ENCODE measurements at regions not wholly inside any gene's neighbourhood (a gene's known extent, or its start where the extent isn't known, plus 50 kb on each side); places are given as distances from the start of the nearest gene placed in this dataset.

- Mint-ChIP-seq H3K4me3 (no peak overlapping the region), H3K27me3 (peaks cover 37% of the 10 kb centered on the region), H3K4me1 (no peaks in the 10 kb centered on the region), H3K27ac (no peak overlapping the region), H3K9me3 (ENCODE audit: low read depth) (no peaks in the 10 kb centered on the region), H3K36me3 (no peaks in the 10 kb centered on the region)
- CTCF ChIA-PET = no interaction called here
- no peak for DNase-seq
- no peak for ATAC-seq
Observed at GRCh38 chr15:96422125-96422524, 91.6 kb downstream of the NR2F2 start.

DNA sequence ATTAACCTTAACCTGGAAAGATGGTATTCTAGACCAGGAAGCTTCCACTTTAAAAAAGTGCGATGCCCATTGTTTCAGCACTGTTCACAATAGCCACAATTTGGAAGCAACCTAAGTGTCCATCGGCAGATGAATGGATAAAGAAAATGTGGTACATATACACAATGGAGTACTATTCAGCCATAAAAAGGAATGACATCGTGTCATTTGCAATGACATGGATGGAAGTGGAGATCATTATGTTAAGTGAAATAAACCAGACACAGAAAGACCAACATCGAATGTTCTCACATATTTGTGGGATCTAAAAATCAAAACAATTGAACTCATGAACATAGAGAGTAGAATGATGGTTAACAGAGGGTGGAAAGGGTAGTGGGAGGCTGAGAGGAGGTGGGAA lies 94.2 kb downstream of the NR2F2 start:
- Mint-ChIP-seq H3K4me1 (no peaks in the 10 kb centered on the region), H3K9me3 (ENCODE audit: low read depth) (no peaks in the 10 kb centered on the region), H3K36me3 (no peaks in the 10 kb centered on the region), H3K4me3 (no peak overlapping the region), H3K27me3 (peaks cover 12% of the 10 kb centered on the region), H3K27ac (no peak overlapping the region)
- DNase-seq (no peak), ATAC-seq (no peak)
- CTCF ChIA-PET = no interaction called here

DNA sequence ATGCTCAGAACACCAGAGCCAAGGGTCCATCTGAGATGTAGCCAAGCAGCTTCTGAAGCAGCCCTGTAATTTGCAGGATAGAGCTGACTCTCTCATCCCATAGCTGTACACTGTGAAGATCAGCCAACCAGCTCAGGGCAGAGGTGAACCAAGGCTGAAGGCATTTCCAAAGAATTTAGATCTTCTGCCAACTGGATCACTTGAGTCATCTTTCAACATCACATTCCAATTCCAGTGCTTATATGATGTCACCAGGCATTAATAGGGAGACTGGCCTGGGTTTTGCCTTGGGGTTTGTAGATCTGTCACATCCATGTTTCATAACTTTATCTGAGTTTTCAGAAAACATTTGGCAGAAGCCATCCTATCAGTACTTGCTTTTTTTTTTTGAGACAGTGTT lies 98.2 kb downstream of the NR2F2 start:
- CTCF ChIA-PET = no interaction called here
- Mint-ChIP-seq H3K9me3 (ENCODE audit: low read depth) (no peaks in the 10 kb centered on the region), H3K27me3 (no peaks in the 10 kb centered on the region), H3K4me3 (no peak overlapping the region), H3K4me1 (no peaks in the 10 kb centered on the region), H3K27ac (no peak overlapping the region), H3K36me3 (no peaks in the 10 kb centered on the region)
- DNase-seq (no peak), ATAC-seq (no peak)

DNA sequence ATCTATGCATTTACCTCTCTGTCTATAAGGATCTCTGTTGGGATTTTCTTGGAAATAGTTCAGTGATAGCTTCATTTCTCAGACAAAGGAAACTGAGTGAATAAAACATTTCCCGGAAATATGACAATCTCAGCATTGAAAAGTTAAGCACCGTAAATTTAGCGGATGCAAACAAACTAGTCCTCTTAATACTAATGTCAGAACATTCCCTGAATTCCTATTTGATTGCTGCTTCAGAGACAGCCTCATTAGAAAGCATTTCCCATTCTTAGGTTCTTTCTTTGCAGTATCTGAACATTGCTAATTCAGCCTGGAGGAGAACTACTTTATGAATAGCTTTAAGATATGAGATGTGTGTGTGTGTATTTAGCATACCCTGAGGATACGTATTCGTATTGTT lies 101.3 kb downstream of the NR2F2 start:
- Mint-ChIP-seq H3K9me3 (ENCODE audit: low read depth) (no peaks in the 10 kb centered on the region), H3K27ac (no peak overlapping the region), H3K4me1 (no peaks in the 10 kb centered on the region), H3K27me3 (no peaks in the 10 kb centered on the region), H3K4me3 (no peak overlapping the region), H3K36me3 (no peaks in the 10 kb centered on the region)
- ATAC-seq = no peak
- CTCF ChIA-PET = no interaction called here
- no peak for DNase-seq

DNA sequence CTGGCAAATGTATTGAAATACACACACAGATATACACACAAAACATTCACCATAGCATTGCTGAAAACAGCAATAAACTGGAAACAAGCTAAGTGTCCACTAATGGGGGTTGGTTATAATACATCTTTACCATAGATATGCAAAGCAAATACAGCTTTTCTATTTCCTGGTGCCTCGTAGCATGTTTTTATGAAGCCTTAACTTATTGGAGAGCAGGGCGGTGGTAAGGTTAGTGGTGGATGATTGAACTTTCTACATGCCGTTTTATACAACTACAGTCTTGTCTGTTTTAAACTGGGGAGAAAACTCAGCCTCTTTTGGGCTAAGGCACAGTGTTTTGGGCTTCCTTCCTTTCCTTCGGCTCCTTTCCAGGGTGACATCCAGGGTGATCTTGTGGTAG lies 104.5 kb downstream of the NR2F2 start:
- DNase-seq (no peak), ATAC-seq (no peak)
- H3K36me3 Mint-ChIP-seq = no peaks in the 10 kb centered on the region
- no peak overlapping the region for H3K27ac Mint-ChIP-seq
- no peaks in the 10 kb centered on the region for H3K4me1 Mint-ChIP-seq
- no peaks in the 10 kb centered on the region for H3K27me3 Mint-ChIP-seq
- no peak overlapping the region for H3K4me3 Mint-ChIP-seq
- CTCF ChIA-PET = no interaction called here
- H3K9me3 Mint-ChIP-seq (ENCODE audit: low read depth) = no peaks in the 10 kb centered on the region

GRCh38 chr15:96435841-96436240 lies 105.3 kb downstream of the NR2F2 start:
- ATAC-seq = no peak
- DNase-seq = no peak
- CTCF ChIA-PET = no interaction called here
- H3K4me1 Mint-ChIP-seq = no peaks in the 10 kb centered on the region
- no peak overlapping the region for H3K27ac Mint-ChIP-seq
- H3K27me3 Mint-ChIP-seq = no peaks in the 10 kb centered on the region
- no peak overlapping the region for H3K4me3 Mint-ChIP-seq
- H3K9me3 Mint-ChIP-seq (ENCODE audit: low read depth) = no peaks in the 10 kb centered on the region
- no peaks in the 10 kb centered on the region for H3K36me3 Mint-ChIP-seq

DNA sequence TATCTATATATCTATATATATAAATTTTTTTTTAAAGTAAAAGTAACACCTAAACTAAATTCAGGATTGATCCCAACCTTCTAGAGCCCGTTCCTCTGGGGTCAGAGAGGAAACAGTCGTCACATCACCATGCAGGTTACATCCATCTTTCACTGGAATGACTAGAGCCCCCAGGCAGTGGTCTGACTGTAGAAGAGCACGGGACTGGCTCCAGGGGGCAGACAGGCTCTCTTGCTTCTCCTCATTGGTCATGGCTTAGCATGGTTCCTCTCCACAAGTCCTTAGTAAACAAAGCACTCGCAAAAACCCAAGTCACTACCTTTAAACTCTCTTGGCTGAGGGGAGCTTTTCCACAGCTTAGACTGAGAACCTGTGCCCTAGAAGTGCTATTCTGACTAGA lies 110.5 kb downstream of the NR2F2 start:
- Mint-ChIP-seq H3K27me3 (no peaks in the 10 kb centered on the region), H3K36me3 (no peaks in the 10 kb centered on the region), H3K4me1 (no peaks in the 10 kb centered on the region), H3K9me3 (ENCODE audit: low read depth) (peaks cover 4% of the 10 kb centered on the region), H3K27ac (no peak overlapping the region), H3K4me3 (no peak overlapping the region)
- DNase-seq = no peak
- CTCF ChIA-PET = no interaction called here
- no peak for ATAC-seq

GRCh38 chr15:96442076-96442475 lies 111.6 kb downstream of the NR2F2 start:
- Mint-ChIP-seq H3K4me1 (no peaks in the 10 kb centered on the region), H3K36me3 (no peaks in the 10 kb centered on the region), H3K27ac (no peak overlapping the region), H3K27me3 (no peaks in the 10 kb centered on the region), H3K4me3 (no peak overlapping the region), H3K9me3 (ENCODE audit: low read depth) (peaks cover 4% of the 10 kb centered on the region)
- DNase-seq (no peak), ATAC-seq (no peak)
- CTCF ChIA-PET = no interaction called here

- Mint-ChIP-seq H3K9me3 (ENCODE audit: low read depth) (peaks cover 4% of the 10 kb centered on the region), H3K27me3 (no peaks in the 10 kb centered on the region), H3K36me3 (no peaks in the 10 kb centered on the region), H3K4me3 (no peak overlapping the region), H3K4me1 (peaks cover 2% of the 10 kb centered on the region), H3K27ac (no peak overlapping the region)
- CTCF ChIA-PET = no interaction called here
- no peak for ATAC-seq
- no peak for DNase-seq
Observed at GRCh38 chr15:96444865-96445264, 114.4 kb downstream of the NR2F2 start.

- Mint-ChIP-seq H3K27ac (no peak overlapping the region), H3K36me3 (no peaks in the 10 kb centered on the region), H3K27me3 (no peaks in the 10 kb centered on the region), H3K4me3 (no peak overlapping the region), H3K9me3 (ENCODE audit: low read depth) (no peaks in the 10 kb centered on the region), H3K4me1 (peaks cover 16% of the 10 kb centered on the region)
- CTCF ChIA-PET = no interaction called here
- ATAC-seq (no peak), DNase-seq (no peak)
Observed at GRCh38 chr15:96448923-96449322, 118.4 kb downstream of the NR2F2 start.

DNA sequence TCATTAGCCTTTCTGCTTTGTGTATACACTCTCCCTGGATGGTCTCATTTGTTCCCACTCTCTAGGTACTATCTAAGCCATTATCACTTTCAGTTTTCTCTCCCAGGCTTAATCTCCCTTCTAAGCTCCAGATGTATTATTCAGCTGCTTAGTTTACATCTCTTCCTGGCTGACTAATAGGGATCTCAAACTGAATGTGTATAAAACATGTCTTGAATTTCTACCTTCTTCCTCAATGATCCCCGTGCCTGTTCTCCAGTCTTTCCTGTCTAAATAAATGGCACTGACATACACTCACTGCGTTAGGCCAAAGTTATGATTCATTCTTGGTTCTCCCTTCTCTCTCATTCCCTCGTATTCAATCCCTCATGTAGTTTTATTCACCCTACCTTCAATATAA lies 127.3 kb downstream of the NR2F2 start:
- Mint-ChIP-seq H3K27ac (no peak overlapping the region), H3K36me3 (no peaks in the 10 kb centered on the region), H3K4me3 (no peak overlapping the region), H3K4me1 (no peaks in the 10 kb centered on the region), H3K9me3 (ENCODE audit: low read depth) (no peaks in the 10 kb centered on the region), H3K27me3 (no peaks in the 10 kb centered on the region)
- no peak for ATAC-seq
- CTCF ChIA-PET = no interaction called here
- DNase-seq = no peak

DNA sequence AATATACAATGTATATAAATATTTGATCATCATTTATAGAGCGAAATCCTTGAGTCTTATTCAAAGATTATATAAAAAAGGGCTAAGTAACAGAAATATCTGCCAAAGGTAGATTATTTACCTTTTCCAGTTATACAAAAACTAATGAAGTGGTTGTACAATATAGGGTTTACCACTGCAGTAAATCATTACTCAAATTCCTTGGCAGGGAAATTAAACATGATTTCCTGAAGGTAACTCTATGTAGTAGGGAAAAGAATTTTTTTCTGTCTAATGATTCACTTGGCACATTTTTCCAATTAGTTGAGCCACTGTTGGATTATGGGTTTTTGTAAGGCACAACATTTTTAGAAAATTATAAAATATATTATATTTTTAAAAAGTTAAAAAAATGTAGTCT lies 129.6 kb downstream of the NR2F2 start:
- Mint-ChIP-seq H3K4me1 (no peaks in the 10 kb centered on the region), H3K9me3 (ENCODE audit: low read depth) (no peaks in the 10 kb centered on the region), H3K27ac (no peak overlapping the region), H3K4me3 (no peak overlapping the region), H3K27me3 (no peaks in the 10 kb centered on the region), H3K36me3 (no peaks in the 10 kb centered on the region)
- ATAC-seq = no peak
- CTCF ChIA-PET = no interaction called here
- no peak for DNase-seq

DNA sequence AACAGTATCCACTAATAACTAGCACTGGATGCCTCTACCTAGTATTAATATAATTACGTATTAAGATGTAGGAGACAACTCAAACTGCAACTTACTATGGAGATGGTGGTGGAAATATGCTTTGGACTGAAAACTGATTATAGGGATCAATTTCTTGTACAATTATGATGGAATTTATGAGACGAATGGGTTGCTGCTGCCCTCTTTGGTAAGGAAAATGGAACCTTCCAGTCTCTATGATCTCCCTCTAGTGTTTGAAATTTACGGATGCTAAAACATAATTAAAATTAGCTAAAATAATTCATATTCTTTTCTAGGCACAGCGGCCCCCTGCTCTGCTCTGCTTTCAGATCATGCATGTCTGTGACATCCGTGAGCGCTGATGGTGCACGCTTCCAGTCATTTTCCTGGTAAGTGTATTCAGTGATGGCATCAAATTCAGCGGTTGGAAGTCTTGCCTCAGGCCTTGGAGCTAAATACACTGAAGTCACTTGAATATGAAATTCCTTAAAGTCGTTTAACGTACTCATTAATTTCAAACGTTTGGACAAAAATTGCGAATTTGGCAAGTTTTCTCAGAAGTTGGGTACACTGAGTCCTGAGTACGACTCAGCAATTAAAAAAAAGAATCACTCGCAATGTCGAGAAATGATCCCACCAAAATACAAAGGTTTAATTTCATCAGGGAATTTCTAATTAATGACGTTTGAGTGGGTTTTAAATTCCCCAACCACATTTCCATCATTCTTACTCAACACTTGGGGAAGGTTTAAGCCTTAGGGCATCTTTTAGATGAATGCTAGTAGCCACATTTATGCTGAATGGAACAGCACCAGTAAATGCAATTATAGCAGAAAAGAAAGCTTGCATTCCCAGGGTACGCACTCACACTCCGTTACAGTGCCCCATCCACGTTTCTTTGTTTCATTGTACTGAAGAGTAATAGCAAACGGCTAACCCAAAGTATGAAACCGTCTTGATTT lies 132.6 kb downstream of the NR2F2 start:
- ATAC-seq (no peak), DNase-seq (no peak)
- no peak overlapping the region for H3K27ac Mint-ChIP-seq
- H3K4me3 Mint-ChIP-seq = no peak overlapping the region
- no peaks in the 10 kb centered on the region for H3K9me3 Mint-ChIP-seq (ENCODE audit: low read depth)
- H3K27me3 Mint-ChIP-seq = no peaks in the 10 kb centered on the region
- CTCF ChIA-PET = interaction anchor here (0.6 kb wide), 1 partner anchor 33 kb away, joined by 3 read pairs; no protein-coding TSS in a partner anchor
- H3K36me3 Mint-ChIP-seq = no peaks in the 10 kb centered on the region
- no peaks in the 10 kb centered on the region for H3K4me1 Mint-ChIP-seq

GRCh38 chr15:96466389-96466947 lies 136.0 kb downstream of the NR2F2 start:
- no peak overlapping the region for H3K4me3 Mint-ChIP-seq
- ATAC-seq = no peak

More at GRCh38 chr15:96466389-96466947, 136.0 kb downstream of the NR2F2 start:
- Mint-ChIP-seq H3K27me3 (no peaks in the 10 kb centered on the region), H3K36me3 (no peaks in the 10 kb centered on the region), H3K27ac (no peak overlapping the region), H3K9me3 (ENCODE audit: low read depth) (no peaks in the 10 kb centered on the region), H3K4me1 (no peaks in the 10 kb centered on the region)
- DNase-seq = no peak
- CTCF ChIA-PET = no interaction called here

All from activated CD8-positive, alpha-beta memory T cell treated with anti-CD3 and anti-CD28 coated beads, Interleukin-2, amount 10 ng/mL, durations not matched to agents 7 days and 5 days (primary cell).